WI38 (cell line): ENCODE measurements at regions not wholly inside any gene's neighbourhood (a gene's known extent, or its start where the extent isn't known, plus 50 kb on each side); places are given as distances from the start of the nearest gene placed in this dataset.

ENCODE experiments used
- H3K4me3 ChIP-seq: 2 replicates; pipeline ENCODE4 v1.5.1; 2011; ENCODE audit warnings: low read depth, mild to moderate bottlenecking, control low read depth, low read length
- CTCF ChIP-seq: IDR thresholded peaks from 2 replicates; pipeline ENCODE4 v1.5.1; 2012; ENCODE audit warnings: low read depth, mild to moderate bottlenecking, control low read depth, low read length

- no peak for TF ChIP-seq CTCF
These were observed 144.7 kb upstream of the SHH start for GRCh38 chr7:155956977-155957376.

DNA sequence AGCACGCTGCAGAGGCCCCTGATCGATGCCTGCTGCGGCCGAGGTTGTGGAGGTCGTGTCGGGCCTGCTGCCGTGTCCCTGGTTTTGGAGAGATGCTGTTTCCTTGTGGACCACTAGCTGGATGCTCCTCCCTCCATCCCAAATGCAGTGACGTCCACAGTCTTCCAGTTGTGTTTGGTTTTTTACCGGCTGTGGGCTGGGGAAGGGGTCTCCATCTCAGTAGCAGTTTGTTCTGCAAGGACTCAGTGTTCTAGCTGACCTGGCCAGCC, 143.0 kb upstream of the SHH start:
- TF ChIP-seq CTCF, result no peak
- no peak overlapping the region for H3K4me3 ChIP-seq

More at GRCh38 chr7:155956977-155957376, 144.7 kb upstream of the SHH start:
- no peak overlapping the region for H3K4me3 ChIP-seq

GRCh38 chr7:155954550-155955366, 142.5 kb upstream of the SHH start:
- TF ChIP-seq CTCF, result no peak

DNA sequence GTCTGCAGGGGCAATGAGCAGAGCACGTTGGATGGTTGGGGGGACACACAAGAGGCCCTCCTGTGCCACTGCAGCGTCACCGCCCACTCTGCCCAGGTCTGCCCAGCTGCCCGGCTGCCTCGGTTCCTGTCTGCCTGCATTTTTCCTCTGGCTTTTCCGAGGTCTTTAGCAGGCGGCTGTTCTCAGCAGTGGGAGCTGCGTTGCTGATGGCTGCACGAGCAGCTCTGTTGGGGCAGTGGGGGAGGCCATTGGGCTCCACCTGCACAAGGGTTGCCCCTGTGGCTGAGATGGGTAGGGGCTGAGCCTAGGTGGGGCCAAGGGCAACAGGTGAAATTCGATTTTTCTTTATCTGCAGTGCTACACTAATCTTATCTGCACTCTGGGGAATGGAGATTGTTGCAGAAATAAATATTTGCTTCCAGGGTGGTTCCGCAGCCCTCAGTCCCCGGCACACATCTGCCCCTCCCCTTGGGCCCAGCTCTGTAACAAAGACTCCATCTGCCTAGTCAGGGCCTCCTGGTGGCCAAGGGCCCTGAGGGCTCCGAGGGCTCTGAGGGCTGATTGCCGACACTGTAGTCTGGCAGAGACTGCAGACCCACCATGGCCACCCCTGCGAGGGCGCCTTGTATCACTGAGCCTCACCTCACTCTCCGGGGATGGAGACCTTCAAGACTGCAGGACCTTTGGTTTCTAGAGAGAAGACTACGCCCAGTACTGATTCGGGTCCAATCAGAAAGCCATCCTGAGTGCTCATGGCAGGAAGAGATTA, 141.7 kb upstream of the SHH start:
- H3K4me3 ChIP-seq, result no peak overlapping the region
- no peak for TF ChIP-seq CTCF

More at GRCh38 chr7:155954550-155955366, 142.5 kb upstream of the SHH start:
- H3K4me3 ChIP-seq, result no peak overlapping the region

- no peak for TF ChIP-seq CTCF
- no peak overlapping the region for H3K4me3 ChIP-seq
These were observed 141.2 kb upstream of the SHH start for GRCh38 chr7:155953501-155953778.

DNA sequence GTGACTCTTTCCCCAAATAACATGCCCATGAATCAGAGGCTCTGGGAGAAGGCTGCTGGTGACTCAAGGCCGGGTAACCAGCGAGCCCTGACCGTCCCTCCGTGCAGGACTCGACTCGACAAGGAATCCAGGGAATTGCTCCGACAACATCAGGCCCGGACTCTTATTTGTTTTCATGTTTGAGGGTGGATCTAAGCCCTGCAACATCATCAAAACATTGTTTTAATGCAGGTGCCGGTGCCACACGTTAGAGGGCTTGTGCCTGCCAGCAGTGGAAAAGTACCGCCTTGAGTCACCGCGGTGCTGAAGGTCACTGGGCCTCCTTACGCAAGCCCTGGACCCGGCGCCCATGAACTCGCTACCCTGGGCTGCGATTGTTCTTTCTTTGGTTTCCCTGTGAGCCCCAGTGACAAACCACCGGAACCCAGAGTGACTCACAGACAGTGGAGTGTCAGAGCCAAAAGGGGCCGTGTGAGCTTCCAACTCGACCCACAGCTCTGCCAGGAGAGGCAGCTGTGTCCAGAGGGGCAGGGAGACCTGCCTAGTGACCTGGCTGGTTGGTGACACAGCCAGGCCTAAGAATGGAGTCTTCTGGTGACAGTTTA, 139.4 kb upstream of the SHH start:
- TF ChIP-seq CTCF, result no peak
- H3K4me3 ChIP-seq, result no peak overlapping the region
